HG03060 (cell line): ENCODE measurements at regions not wholly inside any gene's neighbourhood (a gene's known extent, or its start where the extent isn't known, plus 50 kb on each side); places are given as distances from the start of the nearest gene placed in this dataset.

Experiments used
- ATAC-seq: cut with Tn5 transposase; IDR thresholded peaks from one replicate; pipeline ENCODE4 v1.9.1; 2021; ENCODE audit warnings: low read depth, moderate number of reproducible peaks; ENCODE audit not compliant: unreplicated experiment

DNA sequence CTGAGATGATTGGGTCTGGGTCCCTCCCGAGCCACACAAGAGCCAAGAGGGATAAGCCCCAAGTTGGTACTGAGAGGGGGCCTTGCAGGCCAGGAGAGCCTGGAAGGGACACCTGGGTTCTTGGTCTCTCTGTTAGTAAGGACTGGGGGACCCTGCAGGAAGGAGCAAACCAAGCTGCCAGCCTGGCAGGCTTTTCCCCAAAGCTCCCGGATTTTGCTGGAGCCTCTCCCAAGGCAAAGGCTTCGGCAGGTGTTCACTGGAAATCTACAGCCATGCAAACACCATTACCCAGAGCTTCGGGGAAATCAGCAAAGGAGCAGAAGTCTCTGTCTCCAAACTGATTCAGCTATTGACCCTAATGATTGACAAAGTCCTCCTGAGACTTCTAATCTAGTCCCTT is 527.9 kb downstream of the BUD13 start:
- ATAC-seq, result no peak

DNA sequence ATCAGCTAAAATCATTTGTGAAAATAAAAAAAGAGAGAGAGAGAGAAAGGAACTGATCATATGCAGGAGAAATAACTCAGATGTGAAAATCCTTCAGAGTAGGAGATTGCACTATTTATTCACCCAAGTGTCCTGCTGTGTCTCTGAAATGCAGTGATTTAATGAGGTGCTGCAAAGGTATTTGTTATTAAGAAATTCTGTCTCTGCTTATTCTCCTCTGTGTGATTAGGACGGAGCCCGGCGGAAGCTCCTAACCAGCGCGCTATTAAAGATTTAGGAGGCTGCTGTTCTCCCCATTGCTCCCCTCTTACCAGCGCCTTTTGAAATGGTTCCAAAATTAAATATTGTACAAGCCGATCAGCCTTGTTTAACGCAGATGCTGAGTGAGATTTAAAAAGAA is 528.3 kb downstream of the BUD13 start:
- no peak for ATAC-seq

- no peak for ATAC-seq
Observed at GRCh38 chr11:116243991-116244390, 528.8 kb downstream of the BUD13 start.

DNA sequence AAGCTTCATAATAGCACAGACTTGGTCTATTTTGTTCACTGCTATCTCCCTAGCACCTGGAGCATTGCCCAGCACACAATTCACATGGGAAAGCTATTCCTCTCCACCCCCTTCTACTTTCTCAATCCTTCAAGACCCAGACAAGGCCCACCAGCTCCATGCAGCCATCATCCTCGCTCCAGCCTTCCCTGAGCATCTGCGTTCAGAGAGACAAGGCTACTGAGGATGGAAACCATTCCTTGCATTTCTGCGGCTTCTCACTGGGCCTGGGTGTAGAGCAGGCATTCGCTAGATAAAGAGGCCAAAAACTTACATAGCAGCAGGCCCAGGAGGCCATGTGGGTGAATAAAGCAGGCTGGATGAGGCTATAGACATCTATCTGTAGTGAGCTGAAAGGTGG is 530.8 kb downstream of the BUD13 start:
- ATAC-seq, result no peak

DNA sequence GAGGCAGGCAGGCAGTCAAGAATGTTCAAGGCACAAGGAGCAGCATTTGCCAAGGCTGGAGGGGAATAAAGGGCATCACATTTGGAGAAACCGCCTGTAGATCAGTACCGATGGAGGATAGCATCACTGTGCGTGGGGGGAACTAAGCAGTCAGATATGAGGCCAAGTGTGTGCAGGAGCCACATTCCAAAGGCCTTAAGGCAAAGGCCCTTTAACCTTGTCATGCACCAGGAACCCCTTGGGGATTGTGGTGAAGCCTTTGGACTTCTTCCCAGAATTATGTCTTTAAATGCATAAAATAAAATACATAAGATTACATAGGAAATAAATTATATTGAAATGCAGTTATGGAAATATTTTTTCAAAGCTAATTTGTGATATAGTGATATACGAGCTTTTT is 532.1 kb downstream of the BUD13 start:
- no peak for ATAC-seq

DNA sequence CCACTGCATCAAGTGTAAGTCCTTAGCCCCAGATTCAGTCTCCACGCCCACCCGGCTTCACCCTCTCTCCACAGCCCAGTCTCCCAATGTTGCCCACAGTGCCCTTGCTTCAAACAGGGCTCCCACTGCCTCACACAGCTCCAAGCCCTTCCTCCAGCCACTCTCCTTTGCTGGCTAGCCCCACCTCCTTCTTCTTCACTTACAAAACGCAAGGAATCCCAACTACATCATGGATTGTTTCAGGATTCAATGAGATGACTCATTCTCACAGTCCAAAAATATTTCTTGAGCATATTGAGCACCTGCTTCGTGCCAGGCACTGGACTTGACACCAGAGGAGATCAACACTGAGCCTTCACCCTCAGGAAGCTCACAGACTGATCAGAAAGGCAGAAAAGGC is 533.5 kb downstream of the BUD13 start:
- no peak for ATAC-seq

GRCh38 chr11:116234989-116235568 is 537.7 kb downstream of the BUD13 start:
- no peak for ATAC-seq

GRCh38 chr11:116233561-116233960 is 539.2 kb downstream of the BUD13 start:
- ATAC-seq, result no peak

GRCh38 chr11:116232364-116232828 is 540.4 kb downstream of the BUD13 start:
- ATAC-seq, result no peak

GRCh38 chr11:116231543-116231942 is 541.2 kb downstream of the BUD13 start:
- ATAC-seq, result no peak

DNA sequence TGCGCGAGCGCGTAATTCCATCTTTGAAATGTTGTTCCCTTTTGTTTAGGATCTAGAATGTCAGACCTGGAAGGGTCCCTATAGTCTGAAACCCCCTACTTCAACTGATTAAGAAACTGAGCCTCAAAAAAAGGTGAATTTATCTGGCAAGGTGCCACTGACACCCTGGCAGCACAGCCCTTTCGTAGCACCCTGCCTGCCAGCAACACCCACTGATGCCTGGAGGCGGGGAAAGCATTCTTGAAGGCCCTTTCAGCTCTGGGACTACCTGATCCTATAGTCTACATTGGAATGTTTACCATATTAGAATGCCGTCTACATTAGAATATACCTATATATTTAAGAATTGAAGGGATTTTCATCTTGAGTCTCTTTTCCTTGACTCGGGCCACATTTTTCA is 542.3 kb downstream of the BUD13 start:
- ATAC-seq, result no peak

- ATAC-seq, result no peak
Observed at GRCh38 chr11:116229236-116229970, 543.4 kb downstream of the BUD13 start.

- no peak for ATAC-seq
Observed at GRCh38 chr11:116226731-116227130, 546.1 kb downstream of the BUD13 start.

DNA sequence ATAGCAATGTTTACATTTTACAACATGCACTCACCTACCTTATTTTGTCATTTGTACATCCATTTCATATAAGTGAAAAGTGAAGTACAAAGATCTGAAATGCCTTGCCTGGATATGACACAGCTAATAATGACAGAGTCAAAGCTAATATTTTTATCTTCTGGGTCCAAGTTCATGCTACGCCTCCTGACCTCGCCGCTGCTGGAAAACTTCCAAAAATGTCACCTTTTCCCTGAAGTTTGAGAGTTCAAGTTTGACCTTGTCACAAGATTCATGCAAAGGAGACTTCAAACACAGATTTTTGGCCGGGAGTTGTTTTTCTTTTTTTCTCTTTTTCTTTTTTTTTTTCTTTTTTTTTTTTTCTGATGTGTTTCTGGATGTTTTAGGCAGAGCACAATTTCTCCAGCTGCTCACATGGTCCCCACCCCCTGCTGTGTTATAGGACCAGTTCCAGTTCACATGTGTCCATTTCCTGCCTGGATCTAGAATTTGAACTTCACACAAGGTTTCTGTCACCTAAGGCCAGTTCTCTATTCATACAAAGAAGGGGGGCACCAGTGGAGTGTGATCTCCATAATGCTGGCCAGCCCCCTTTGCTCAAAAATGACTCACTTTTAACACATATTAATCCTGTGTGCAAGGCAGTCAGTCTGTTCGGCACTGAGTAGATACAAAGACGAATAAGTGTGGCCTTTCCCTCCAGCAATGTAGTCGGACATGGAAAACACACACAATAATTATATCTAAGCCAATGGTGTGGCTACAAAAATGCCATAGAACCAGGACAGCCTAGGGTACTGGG is 546.8 kb downstream of the BUD13 start:
- no peak for ATAC-seq

DNA sequence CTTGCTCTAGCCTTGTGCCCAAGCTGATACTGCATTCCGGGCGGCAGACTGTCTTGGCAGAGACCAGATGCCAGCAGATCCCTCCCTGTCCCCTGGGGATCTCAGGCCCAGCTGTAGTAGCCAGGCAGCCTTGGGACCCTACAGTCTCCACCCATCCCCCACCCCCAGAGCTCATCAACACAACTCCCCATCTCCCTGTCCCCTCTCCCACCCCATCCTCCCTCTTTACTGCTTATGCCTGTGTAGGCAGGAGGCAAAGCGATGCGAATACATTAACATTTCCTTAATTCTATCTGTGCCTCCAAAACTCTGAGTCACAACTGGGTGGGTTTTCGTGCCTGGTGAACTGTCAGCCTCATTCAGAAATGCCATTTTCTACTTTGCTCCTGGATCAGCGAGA is 547.6 kb downstream of the BUD13 start:
- no peak for ATAC-seq

GRCh38 chr11:116224889-116225200 is 547.9 kb downstream of the BUD13 start:
- ATAC-seq, result no peak

DNA sequence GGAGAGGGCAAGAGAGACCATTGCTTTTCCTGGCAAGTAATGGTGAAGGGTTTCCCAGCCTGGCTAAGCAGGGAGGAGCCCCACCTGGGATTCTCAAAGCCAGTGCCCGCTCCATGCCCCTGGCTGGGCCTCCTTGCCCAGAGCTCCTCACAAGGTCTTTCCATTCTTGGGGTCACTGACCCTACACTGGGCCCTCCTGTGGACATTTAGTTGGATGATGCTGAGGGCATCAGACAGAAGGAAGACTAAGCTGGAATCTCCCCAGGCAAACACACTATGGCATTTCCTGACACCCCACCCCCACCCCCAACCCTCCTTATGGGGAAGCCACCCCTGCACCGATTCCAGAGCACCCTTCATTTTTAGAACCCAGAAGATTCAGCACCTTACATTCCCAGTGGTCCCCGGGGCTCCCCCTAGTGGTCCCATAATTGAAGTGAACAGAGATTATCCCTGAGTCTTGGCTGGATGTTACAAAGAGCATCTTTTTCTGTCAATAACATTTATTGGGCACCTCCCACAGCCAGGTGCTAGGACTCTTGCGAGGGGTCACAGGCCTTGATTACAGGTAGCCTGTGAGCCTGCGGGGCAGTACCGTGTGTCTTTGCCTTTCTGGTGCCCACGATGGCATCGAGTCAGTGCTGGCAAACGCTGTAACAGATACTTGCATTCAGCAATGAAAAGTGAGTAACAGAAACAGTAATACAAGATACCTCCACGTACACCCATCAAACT is 548.5 kb downstream of the BUD13 start:
- no peak for ATAC-seq

GRCh38 chr11:116221351-116221750 is 551.4 kb downstream of the BUD13 start:
- no peak for ATAC-seq

DNA sequence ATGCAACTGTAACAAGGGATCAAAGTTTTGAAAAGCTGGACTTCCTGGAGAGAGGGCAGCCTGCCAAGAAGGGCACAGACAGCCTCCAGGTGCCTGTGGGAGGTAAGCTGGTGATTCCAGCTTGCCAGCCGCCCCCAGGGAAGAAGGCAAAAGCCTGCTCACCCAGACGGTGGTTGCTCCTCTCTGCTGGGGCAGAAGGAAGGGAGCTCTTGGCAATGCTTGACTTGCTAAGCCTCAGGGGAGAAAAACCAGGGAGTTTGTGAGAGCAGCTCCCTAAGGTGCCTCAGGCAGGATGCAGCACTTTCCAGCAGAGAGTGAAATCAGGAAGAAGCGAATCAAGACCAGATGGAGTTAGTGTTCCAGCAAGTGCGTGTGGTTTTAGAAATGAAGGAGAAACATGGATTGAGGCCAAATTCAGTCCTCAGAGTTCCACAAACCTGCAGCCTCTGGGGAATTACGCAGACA is 553.6 kb downstream of the BUD13 start:
- no peak for ATAC-seq

DNA sequence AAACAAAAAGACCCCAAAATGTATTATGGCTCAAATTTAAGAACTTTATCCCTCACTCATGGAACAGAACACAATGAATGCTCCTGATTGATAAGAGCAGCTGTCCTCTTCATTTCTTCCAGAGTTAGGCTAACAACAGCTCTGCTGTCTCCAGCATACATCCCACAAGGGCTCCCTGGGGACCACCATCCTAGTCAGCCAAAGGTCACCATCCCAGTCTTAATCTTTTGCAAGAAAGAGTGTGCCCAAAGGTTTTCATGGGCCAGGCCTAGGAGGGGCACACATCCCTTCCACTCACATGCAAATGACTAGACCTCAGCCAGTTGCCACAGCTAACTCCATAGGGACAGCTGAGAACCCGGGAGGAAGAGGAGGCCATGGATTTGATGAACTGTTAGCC is 555.3 kb downstream of the BUD13 start:
- ATAC-seq, result no peak

DNA sequence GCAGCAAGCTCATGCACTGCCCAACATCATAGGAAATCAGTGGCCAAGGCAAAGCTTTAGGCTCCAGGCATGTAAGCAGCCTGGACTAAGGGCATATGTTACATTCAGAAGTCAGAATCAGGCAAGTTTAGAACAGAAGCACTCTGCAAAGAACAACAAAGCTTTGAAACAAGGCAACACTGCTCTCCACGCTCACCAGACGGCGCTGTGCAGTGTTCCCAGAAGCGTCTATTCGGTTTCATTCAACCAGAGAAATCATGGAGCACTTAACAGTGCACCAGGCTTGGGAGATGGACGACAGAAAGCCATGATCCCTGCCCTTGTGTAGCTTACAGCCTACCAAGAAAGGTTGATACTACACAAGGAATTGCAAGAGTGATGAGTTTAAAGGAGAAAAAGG is 555.8 kb downstream of the BUD13 start:
- no peak for ATAC-seq
